GM13976 (cell line): ENCODE measurements at regions not wholly inside any gene's neighbourhood (a gene's known extent, or its start where the extent isn't known, plus 50 kb on each side); places are given as distances from the start of the nearest gene placed in this dataset.
"Not testable (repeated sequence)": the region's sequence is repeated elsewhere in the genome, so short reads cannot be mapped to it uniquely, and the experiment has no call there.

Source experiments
- DNase-seq: peaks from one replicate; pipeline ENCODE4 v3.0.0; 2012; ENCODE audit warnings: low spot score
- CTCF ChIP-seq: IDR thresholded peaks from 2 replicates; pipeline ENCODE4 v1.5.1; 2012; ENCODE audit warnings: borderline replicate concordance, mild to moderate bottlenecking; ENCODE audit not compliant: insufficient read depth; ENCODE audit errors: extremely low read depth, missing control alignments, control extremely low read depth
- in situ Hi-C: fragments of 300-500 bp; cut with MboI; formaldehyde crosslinking; loops from one replicate; pipeline ENCODE4 v1.12.0; 2022; ENCODE audit warnings: low sequenced_read_pairs, mixed read lengths, inconsistent platforms; ENCODE audit not compliant: unreplicated experiment

- TF ChIP-seq CTCF = no peak
- in situ Hi-C loops = no loop called here
- no peak for DNase-seq
Observed at GRCh38 chr5:44681906-44682305, 126.8 kb upstream of the MRPS30 start.

- in situ Hi-C loops = no loop called here
- TF ChIP-seq CTCF = no peak
- DNase-seq = no peak
Observed at GRCh38 chr5:44679214-44679613, 129.5 kb upstream of the MRPS30 start.

- TF ChIP-seq CTCF = no peak
- in situ Hi-C loops = no loop called here
- no peak for DNase-seq
Observed at GRCh38 chr5:44675296-44675695, 133.5 kb upstream of the MRPS30 start.

GRCh38 chr5:44674461-44674860 lies 134.3 kb upstream of the MRPS30 start:
- no peak for TF ChIP-seq CTCF
- in situ Hi-C loops = no loop called here
- DNase-seq = no peak

GRCh38 chr5:44668471-44668870 lies 140.3 kb upstream of the MRPS30 start:
- in situ Hi-C loops, DNase-seq: not testable (repeated sequence)

- TF ChIP-seq CTCF = no peak
- in situ Hi-C loops = no loop called here
- no peak for DNase-seq
Observed at GRCh38 chr5:44665101-44665701, 143.5 kb upstream of the MRPS30 start.

- no peak for DNase-seq
- in situ Hi-C loops = no loop called here
- no peak for TF ChIP-seq CTCF
Observed at GRCh38 chr5:44664711-44665100, 144.0 kb upstream of the MRPS30 start.
